CD4-positive, alpha-beta T cell treated with Interleukin-2 at 100 ng/mL for 4 hours (primary cell): ENCODE measurements at regions not wholly inside any gene's neighbourhood (a gene's known extent, or its start where the extent isn't known, plus 50 kb on each side); places are given as distances from the start of the nearest gene placed in this dataset.

Source experiments
- DNase-seq: peaks from one replicate; pipeline ENCODE4 v3.0.0-alpha.2; 2020; ENCODE audit warnings: low spot score

DNA sequence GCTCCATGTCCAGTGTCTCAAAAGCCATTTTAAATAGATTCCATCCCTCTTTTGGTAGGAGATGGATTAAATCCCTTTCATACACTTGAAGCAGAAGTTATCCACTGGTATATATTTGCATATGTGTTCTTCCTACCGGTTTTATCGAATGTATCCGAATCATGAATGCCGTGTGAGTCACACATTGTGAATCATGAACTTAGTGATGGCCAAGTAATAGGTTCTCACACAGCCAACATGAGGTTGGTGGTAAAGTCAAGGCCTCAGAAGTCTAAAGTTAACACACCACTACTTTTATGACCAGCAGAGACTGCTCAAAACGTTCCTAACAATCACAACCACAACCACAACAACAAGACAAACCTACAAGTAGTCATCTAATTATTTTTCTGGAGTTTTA lies 345.5 kb downstream of the THBS2 start:
- no peak for DNase-seq

DNA sequence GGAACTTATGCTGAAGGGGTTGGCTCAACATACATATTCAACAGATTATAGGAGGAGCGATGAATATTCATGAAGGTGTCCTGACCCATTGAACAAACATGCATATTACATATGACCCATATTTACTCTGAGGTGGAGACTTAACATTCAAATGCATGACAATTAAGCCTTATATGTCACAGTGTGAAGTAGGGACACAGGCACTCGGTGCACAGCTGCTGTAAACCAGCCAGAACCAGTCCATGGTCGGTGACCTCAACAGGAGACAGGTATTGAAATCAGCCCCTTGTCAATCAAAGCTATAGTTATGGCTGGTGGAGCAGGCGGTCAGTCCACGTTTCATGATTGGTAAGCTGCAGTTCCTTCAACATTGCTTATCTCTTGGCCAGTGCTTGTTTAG lies 347.3 kb downstream of the THBS2 start:
- no peak for DNase-seq

DNA sequence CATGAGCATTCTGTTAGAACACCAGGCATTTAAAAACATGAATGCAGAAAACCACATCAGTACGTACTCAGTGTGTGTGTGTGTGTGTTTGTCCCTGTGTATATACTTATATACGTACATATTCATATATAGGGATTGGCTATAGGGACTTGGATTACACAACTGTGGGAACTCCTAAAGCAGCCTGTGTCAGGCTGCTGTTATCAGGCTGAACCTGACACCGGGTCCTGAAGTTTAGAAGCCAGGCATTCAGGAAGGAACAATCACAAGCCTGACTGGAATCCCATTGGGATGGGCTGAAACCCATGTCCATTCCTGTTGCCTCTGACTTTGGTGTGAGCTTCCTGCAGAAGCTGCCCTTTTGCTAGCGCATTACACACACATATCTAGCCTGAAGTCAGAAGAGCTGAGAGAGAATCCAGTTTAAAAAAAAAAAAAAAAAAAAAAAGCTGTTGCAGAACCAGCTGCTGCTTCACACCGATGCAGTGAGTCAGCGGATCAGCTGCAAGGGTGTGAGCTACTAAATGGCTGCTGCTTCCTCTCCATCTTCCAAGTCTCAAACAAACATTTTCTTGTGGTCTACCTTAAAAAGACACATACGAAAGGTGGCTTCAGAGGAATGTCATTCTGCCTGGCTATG lies 348.1 kb downstream of the THBS2 start:
- DNase-seq, result peak; percentile 33

DNA sequence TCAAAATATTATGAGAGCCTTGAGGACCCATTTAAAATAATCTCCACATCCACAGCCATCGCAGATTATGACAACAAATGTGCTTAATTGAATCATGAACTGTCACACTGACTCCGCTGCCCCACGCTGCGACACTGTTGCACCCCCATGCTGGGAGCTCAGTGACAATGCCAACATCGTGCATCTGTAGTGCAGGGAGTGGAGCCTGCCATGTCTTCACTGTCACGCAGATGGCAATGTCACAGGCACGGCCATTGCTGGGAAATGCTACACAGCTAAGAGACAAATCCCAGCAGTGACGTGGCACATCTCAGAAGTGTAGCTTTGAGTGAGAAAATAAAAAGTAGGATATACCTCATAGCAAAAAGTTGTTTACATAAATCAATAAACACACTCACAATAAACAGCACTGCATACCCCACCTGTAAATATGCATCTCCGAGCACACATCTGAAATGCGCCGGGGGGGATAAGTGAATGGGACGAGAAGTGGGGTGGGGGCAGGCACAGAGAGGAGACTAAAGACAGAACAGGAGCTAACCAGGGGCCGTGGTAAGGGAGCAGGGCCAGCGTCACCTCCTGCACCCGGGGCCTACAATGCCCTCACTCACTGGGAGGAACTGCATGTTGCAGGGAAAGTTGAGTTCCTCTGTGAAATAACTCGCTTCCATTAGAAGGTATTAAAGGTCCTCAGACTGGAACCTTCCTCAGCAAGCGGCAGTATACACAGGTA lies 349.9 kb downstream of the THBS2 start:
- no peak for DNase-seq

DNA sequence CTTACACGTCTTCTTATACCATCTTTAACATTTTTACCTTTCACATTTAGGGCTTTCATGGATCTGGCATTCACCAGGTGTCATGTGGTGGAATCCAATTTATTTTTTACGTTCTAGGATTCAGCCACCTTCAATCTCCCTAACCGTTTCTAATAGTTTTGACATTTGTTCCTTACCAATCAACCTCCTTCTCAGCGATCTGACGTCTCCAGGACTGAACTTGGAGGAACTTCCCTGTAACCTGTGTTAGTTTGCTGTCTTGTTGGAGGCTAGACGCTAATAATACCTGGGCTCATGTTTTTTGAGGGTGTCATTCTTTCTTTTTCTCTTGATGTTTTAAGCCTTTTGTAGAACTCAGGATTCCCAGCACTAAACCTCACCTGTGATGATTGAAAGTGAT lies 351.6 kb downstream of the THBS2 start:
- no peak for DNase-seq

DNA sequence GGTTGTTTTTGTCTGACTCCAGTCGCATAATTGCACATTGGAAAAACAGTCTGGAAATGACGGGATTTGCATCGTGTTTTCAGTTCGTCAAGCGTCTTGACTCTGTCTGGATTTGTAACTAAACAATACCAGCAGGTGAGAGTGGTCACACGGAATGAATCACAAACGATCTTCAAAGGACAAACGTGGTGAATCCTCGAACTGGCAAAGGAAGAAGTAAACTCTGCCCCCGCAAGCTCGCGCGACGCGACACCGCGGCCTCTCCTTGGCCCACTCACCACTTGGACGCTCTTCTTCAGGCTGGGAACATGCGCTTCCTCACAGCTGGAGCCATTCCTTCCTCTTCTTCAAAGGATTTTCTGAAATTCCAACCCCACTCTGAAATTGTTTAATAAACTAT lies 352.6 kb downstream of the THBS2 start:
- no peak for DNase-seq

DNA sequence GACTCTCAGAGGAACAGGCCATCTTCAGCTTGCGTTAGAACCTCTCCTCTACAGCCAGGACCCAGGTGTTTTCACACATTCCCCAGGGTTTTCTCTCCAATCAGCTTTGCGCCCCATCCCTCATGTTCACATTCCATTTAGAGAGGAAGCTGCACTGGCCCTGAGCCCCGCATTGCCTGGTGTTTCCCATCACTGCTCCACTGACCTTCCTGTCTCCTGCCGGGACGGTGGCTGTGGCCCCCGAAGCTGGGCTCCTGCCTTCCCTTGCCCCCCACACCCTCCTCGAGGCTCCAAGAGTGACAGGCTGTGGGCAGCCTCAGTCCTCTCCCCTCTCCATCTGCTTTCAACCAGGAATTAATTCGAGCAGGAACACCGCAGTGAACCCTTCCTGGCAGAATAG lies 357.3 kb downstream of the THBS2 start:
- no peak for DNase-seq

DNA sequence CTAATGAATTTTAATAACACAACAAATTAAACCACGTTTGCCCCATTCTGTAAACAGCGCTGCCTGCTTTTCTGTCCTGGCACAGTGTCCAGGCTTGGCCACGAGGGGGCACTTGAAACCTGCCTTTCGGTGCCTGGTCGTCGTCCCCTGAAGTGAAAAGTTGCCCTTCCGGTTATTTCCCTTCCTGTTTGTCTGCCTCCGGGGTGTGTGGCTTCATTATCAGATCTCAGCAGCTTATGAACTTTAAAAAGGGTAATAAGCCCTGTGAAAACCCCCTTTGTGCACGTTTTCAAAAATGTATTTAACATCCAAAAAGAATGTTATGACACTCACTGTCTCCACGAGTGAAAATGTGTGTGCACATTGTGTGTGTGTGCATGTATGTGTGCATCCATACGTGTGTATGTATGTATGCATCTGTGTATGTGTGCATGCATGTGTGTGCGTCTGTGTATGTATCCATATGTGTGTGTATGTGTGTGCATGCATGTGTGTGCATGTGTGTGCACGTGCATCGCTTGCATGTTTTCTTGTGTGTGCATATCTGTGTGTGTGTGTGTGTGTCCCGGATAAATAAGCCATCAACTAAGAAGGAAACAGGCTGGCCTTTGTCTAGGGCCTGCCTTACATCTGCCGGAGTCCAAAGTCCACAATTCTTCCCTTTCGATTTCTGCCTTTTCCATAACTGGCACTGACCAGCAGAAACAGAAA lies 358.4 kb downstream of the THBS2 start:
- DNase-seq, result peak; percentile 79

DNA sequence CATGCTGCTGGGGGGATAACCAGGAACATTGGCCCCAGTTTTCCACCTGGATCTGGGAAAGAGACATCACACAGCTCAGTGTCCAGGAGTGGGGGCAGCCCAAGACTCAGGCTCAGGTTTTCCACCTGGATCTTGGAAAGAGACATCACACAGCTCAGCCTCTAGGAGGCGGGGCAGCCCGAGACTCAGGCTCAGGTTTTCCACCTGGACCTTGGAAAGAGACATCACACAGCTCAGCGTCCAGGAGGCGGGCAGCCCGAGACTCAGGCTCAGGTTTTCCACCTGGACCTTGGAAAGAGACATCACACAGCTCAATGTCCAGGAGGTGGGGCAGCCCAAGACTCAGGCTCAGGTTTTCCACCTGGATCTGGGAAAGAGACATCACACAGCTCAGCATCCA lies 361.6 kb downstream of the THBS2 start:
- DNase-seq, result no peak

DNA sequence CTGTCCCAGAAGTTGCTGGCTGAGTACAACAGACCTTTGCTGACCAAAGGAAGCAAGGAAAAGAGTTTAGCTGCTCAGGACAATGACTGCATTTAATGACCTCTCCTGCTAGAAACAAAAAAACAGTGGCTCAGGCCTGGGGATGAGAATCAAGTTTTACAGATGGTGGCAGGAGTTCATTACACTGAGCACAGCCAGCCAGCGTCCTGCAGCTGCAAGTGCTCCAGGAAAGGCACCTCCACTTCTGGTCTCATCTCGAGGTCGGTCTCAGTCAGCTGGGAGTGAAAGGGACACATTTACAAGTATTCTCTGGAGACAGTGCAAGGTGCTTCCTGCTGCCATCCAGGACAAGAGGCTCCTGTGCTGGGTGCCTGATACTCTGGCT lies 362.7 kb downstream of the THBS2 start:
- DNase-seq, result no peak

DNA sequence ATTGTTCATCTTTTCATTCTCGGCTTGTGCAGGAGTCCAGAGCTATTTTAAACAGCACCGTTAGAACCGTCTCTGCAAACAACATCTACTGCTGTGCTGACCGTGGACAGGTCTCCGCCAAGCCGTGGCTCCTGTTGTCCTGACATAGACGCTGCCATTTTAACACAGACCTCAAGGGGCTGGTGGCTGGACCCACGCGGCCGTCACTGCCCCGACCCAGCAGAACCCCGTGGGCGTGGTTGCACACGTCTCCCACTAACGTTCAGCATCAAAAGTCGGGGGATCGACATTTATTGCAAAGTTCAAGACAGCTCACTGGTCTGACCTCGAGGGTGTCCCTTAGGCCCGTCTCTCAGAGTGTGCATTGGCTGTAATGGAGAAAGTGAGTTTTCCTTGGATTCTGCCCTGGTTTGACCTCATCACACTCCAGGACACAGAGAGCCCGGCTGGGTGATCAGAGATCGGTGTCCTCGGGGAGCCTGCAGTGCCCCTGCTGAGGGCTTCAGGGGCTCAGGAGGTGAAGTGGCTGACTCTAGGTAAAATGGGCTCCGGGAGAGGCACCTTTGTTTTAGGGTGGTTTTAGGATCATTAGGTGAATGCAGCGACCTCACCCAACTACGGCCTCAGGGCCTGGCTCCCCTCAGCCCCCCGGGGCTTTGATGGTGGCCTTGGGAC lies 363.2 kb downstream of the THBS2 start:
- no peak for DNase-seq

DNA sequence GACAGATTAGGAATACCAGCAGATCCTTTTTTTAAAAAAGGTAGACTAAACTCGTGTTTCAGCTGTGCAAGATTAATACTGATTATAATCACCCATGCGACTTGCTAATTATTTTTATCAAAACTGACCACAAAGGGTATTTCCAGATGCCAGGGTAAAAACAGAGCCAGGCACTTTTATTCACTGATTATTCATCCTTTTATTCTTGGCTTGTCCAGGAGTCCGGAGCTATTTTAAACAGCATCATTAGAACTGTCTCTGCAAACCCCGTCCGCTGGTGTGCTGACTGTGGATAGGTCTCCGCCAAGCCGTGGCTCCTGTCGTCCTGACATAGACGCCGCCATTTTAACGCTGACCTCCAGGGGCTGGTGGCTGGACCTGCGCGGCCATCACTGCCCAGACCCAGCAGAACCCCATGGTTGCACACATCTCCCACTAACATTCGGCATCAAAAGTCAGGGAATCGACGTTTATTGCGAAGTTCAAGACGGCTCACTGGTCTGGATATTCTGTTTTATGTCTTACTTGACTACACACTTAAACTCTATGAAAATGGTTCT lies 364.8 kb downstream of the THBS2 start:
- no peak for DNase-seq

DNA sequence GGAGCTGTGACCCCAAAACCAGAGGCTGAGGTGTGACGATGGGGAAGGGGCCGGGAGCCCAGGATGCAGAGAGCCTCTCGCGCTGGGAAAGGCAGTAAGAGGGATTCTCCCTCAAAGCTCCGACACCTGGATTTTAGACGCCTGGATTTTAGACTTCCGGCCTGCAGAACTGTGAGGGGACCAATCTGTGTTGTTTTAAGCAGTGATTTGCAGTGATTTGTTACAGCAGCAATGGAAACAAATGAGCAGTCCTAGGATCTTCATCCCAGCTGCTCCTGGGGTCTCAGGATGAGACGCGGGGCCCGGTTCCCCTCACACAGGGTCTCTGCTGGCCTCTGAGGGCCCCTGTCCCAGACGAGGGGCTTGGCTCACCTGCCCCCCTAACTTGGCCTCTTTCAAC lies 365.5 kb downstream of the THBS2 start:
- DNase-seq, result no peak

DNA sequence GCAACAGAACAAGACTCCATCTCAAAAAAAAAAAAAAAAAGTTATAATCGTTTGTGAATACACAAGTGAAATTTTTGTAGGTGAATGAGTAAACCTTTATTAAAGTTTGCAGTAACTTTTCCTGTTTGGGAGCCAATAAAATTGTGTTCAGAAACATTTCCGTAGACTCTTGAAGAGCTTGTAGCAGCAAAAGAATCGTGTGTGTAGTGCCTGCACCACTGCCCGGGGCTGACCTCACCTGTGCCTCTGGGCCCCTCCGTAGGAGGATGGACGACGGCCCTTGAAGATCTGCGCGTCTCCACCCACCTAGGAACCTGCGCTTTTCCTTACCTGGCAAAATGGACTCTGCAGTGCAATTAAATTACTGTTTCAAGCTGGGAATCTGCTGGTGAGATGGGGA lies 366.0 kb downstream of the THBS2 start:
- DNase-seq, result no peak

DNA sequence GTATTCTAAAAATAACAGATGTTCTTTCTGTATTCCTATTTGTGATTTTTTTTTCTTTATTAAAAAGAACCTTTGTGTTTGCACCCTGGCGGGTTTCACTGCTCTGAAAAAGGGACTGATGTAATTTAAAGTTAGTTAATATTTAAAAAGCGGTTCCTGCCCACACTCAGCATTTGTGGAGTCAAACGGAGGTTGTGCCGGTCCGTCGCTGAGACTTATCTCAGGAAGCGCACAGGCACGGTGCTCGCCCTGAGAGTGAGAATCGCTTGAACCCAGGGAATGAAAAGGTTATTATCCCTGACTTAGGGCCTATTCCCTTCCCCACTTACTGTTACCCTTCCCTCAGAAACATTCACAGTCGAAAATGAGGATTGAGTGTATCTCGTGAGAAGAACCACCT lies 366.7 kb downstream of the THBS2 start:
- no peak for DNase-seq

DNA sequence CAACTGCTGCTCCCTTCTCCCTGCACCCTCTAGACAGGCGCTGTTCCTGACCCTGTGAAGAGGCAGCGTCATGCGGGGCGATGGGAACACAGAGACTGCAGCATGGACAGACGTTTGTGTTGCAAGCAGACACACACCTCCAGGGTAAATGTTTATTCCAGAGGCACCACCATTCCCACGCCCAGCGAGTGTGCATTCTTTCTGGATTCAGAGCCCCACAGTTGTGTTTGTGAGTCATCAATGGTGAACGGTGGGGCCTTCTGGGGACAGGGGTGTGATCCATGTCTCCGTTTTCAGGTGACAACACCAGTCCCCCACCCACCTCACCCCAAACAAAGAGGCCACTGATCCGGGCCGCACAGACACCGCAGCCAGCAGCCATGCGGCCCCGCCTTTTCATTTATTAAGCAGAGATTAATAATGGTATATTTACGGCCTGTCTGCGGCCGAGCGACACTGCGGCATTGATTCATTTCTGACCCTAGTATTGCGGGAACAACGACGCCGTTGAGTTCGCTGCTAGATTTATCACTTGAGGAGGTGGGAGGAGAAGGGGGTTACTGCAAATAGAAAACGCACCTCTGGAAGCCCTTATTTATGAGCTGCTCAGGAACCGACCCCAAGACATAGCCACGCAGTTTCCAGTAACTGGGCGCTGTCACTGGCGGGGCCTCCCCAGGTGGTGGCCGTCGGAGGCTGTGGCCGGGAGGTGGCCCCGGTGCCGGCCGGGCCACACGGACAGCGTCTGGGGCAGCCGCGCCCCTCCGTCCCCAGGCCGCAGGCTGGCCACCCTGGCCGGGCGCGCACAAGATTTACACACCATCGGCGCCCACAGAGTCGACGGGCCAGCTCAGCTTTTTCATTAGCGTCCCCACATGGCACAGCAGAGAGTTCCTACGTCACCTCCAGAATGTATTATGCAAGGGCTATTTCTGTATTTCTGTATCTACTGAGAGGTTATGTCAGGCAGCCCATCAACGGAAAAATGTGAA lies 367.6 kb downstream of the THBS2 start:
- DNase-seq, result no peak

DNA sequence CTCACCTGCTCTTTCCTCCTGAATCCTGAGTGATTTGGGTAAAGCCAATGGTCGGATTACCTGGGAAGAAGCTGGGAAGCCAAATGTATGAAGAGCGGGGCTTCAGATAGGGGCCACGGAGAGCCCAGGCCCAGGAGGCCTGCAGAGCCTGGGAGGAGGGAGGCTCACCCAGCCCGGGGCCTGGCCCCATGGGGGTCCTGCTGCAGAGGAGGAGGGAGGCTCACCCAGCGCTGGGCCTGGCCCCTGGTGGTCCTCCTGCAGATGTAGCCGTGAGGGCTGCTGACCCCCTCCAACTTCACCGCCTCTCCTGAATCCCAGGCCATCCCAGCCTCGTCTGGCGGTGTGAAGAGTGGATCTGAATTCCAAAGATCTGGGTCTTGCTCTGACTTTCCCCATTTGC lies 368.4 kb downstream of the THBS2 start:
- DNase-seq, result no peak

DNA sequence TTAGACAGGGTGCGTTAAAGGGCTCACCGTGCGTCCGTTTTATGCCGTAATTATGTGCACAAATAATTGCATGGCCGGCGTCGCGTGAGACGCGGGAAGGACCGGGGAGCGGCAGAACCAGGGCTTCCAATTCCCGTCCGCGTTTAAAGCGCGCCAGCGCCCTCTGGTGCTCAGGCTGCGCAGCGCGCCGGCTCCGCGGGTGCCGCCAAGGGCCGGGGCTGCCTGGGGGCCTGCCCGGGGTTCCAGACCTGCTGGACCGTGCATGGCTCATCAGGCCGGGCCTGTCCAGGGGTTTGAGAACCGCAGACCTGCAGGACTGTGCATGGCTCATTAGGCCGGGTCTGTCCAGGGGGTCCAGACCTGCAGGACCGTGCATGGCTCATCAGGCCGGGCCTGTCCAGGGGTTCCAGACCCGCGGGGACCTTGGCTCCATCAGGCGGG lies 369.0 kb downstream of the THBS2 start:
- DNase-seq, result peak; percentile 80

DNA sequence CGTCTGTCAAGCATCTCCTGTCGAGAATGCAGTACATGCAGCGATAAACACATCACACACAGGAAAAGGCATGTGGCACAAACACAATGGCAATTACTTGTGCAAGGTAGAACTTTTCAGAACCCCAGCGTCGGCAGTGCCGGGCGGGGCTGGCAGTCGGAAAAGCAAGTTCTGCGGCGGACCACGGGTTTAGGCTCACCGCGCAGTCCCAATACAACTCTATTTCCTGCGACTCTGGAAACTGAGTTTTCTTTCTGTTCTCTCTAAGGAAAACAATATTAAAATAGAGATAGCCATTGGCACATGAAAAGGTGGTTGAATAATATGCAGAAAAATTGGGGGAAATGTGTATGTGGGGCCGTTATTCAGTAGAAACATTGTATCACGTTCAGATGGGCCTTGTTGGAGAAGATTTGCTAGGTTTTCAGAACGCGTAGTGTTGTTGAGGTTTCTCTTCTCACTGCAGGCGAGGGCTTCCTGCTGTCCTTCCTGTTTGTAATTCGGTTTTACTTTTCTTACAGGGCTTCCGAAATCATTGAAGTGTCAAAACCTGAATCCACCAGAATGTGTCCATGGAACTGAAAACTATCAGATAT lies 369.5 kb downstream of the THBS2 start:
- DNase-seq, result no peak

DNA sequence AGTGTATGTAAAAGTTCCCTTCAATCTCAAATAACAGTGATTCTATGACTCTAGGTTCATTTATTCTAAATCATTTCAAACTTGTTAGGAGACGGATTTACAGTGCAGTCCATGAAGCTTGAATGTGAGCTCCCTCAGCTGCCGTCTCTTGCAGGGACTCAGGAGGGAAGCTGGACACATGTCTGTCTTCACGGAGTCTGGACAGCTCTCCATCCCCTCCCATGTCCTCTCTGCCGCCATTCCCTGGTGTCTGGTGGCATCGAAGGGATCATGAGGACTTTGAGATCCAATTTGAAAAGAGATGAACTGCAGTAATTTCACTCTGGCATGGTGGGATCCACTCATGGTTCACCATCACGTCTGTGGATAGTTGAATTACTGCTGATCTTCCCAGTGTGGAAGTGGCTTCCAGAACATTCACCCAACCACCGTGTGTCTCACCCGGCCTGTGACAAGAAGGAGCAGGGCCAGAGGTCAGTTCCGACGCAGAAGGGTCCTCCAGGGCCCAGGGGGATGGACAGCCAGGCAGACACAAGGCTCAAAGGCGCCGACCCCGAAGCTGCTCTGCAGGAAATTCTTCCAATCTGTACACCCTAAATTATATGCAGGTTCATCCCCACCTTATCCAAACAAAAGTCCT lies 370.1 kb downstream of the THBS2 start:
- DNase-seq, result no peak
